ENCODE measurements at regions not wholly inside any gene's neighbourhood (a gene's known extent, or its start where the extent isn't known, plus 50 kb on each side); places are given as distances from the start of the nearest gene placed in this dataset.
A peak's percentile ranks its signal among the peaks of the same experiment; 100 is the strongest.

GRCh38 chr20:11436113-11436905 is 481.4 kb upstream of the BTBD3 start:
- no peak for DNase-seq

GRCh38 chr20:11437090-11437489 is 480.6 kb upstream of the BTBD3 start:
- DNase-seq: no peak

- DNase-seq: no peak
Measured at GRCh38 chr20:11437611-11438380, 479.9 kb upstream of the BTBD3 start.

GRCh38 chr20:11438412-11438811 is 479.3 kb upstream of the BTBD3 start:
- DNase-seq: no peak

- DNase-seq: no peak
Measured at GRCh38 chr20:11443382-11444119, 474.1 kb upstream of the BTBD3 start.

GRCh38 chr20:11445161-11445560 is 472.5 kb upstream of the BTBD3 start:
- DNase-seq: no peak

- DNase-seq: no peak
Measured at GRCh38 chr20:11445891-11446290, 471.8 kb upstream of the BTBD3 start.

GRCh38 chr20:11447371-11448100 is 470.2 kb upstream of the BTBD3 start:
- no peak for DNase-seq

GRCh38 chr20:11448554-11448953 is 469.1 kb upstream of the BTBD3 start:
- no peak for DNase-seq

- DNase-seq: peak; percentile 24
Measured at GRCh38 chr20:11451793-11452291, 465.9 kb upstream of the BTBD3 start.

- no peak for DNase-seq
Measured at GRCh38 chr20:11452326-11452725, 465.4 kb upstream of the BTBD3 start.

GRCh38 chr20:11453430-11453829 is 464.3 kb upstream of the BTBD3 start:
- DNase-seq: no peak

- no peak for DNase-seq
Measured at GRCh38 chr20:11454966-11455799, 462.5 kb upstream of the BTBD3 start.

- DNase-seq: no peak
Measured at GRCh38 chr20:11457488-11457887, 460.2 kb upstream of the BTBD3 start.

- DNase-seq: no peak
Measured at GRCh38 chr20:11459090-11459890, 458.4 kb upstream of the BTBD3 start.

- DNase-seq: no peak
Measured at GRCh38 chr20:11467436-11467835, 450.3 kb upstream of the BTBD3 start.

- DNase-seq: no peak
Measured at GRCh38 chr20:11468880-11469279, 448.8 kb upstream of the BTBD3 start.

GRCh38 chr20:11469795-11470435 is 447.8 kb upstream of the BTBD3 start:
- no peak for DNase-seq

- DNase-seq: no peak
Measured at GRCh38 chr20:11473983-11474382, 443.7 kb upstream of the BTBD3 start.

GRCh38 chr20:11483697-11484096 is 434.0 kb upstream of the BTBD3 start:
- DNase-seq: no peak

Data from retina (tissue), 1 donor.